ENCODE measurements at regions not wholly inside any gene's neighbourhood (a gene's known extent, or its start where the extent isn't known, plus 50 kb on each side); places are given as distances from the start of the nearest gene placed in this dataset.

DNA sequence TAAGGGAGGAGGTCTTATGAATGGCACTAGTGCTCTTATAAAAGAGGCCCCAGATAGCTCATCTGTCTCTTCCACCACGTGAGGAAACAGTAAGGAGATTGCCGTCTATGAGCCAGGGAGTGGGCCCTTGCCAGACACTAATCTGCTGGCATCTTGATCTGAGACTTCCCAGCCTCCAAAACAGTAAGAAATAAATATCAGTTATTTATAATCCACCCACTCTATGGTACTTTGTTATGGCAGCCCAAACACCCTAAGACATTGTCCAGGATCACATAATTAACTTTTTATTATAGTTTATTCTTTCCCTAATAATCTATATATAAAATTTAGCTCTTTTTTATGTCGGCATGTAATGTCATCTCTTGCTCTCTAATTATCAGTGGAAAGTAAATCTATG lies 144.0 kb upstream of the IRF2BP2 start:
- no peak for DNase-seq (ENCODE audit: low read depth)

GRCh38 chr1:234752927-234753326 lies 142.9 kb upstream of the IRF2BP2 start:
- no peak for DNase-seq (ENCODE audit: low read depth)

DNA sequence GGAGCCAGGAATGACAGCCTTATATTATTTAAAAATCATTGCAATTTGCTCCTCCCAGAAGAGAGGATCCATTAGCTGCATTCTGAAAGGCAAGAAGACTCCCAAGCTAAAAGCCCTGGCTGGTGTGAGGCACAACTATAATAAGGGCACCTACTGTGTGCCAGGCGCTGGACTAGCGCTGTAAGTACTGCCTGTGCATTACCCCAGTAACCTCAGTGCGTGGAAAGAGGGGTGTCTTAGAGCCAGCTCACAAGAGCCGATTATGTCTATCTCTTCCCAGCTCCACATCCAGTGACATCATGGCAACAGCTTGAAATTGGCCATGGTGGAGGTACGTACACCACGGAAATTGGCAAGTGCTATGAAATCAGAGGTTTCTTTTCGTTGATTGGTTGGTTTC lies 141.7 kb upstream of the IRF2BP2 start:
- no peak for DNase-seq (ENCODE audit: low read depth)

DNA sequence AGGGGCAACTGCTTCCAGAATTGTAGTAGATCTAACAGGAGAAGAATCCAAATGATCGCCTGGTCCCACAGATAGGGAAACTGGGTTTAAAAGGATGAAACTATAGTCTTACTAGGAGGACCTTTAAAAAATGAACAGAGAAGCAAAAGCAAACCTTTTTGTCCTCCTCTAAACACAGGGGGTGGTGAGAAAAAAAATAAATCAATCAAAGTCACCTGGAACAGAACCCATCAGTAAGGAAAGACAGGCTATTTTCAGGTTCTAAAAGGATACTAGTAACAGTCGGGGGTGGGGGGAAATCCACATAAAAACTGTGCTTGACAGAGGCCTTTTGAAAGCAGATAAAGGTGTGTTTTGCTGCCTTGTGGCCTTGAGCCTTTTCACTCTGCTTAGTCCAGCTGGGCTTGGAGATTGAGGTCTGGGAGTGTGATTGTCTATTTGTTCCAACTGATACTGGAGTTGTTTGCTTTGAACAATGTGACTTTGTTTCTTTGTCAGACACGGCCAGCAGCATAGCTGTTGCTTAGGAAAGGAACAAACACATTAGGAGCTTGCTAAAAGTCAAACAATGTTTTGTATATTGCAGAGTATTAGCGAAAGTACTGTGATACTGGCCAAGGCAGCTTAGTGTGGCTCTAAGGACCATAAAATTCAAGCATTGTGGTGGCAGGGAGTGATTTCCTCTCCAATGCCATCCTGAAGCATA lies 141.1 kb upstream of the IRF2BP2 start:
- no peak for DNase-seq (ENCODE audit: low read depth)

- no peak for DNase-seq (ENCODE audit: low read depth)
Observed at GRCh38 chr1:234748713-234749112, 138.7 kb upstream of the IRF2BP2 start.

DNA sequence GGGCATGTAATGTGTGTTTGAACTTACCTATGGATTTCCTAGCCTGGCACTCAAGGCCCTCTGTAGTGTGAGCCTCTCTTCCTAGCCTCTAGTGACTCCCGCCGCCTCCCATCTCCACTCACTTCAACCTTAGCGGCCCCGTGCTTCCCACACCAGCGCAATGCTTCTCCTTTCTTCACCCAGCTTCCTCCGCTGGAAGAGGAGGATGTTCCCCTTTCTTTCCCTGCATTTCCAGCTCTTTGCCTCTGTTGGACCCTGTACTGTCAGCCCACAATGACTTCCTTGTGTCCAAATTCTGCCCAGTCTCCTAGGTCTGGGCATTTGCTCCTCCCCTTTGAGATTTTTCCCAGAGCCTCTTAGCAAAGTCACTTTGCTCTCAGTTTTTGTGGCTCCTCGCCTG lies 138.1 kb upstream of the IRF2BP2 start:
- no peak for DNase-seq (ENCODE audit: low read depth)

DNA sequence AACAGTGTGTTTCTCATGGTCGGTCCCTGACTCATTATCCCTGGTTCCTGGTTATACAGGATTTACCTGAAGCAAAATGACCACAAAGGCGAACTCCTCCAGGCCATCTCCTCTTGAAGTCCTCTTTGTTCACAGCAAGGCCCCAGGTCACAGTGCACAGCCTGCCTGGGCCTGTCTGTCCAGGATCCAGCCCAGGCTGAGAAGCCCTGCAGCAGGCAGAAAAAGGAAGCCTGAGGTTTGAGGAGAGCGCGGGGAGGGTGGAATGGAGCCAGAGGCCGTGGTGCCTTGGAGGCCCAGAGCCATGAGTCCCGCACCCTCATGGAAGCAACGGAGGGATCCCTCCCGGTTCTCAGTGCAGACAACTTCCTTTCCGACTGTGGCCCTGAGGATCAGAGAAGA lies 136.8 kb upstream of the IRF2BP2 start:
- no peak for DNase-seq (ENCODE audit: low read depth)

GRCh38 chr1:234745844-234746797 lies 136.1 kb upstream of the IRF2BP2 start:
- no peak for DNase-seq (ENCODE audit: low read depth)

- DNase-seq (ENCODE audit: low read depth): no peak
Observed at GRCh38 chr1:234745276-234745675, 135.3 kb upstream of the IRF2BP2 start.

GRCh38 chr1:234743791-234744611 lies 134.0 kb upstream of the IRF2BP2 start:
- peak; percentile 28 for DNase-seq (ENCODE audit: low read depth)

DNA sequence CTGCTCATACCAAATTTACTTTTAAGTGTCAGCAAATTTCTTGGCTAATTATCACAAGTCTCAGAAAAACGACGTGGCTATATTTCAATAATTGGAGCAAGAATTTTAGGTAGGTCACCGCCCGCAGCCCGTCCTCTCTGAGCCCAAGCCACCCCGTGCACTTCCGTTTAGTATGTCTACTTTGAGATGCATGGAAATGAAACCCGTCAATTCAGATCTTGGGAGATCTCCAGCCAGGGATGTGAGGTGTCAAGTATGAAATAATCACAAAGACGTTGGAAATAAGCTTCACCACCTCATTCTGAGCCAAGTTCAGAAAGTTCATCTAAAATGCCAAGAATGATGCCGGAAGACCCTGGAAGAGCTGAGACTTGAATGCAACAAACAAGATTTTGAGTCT lies 132.6 kb upstream of the IRF2BP2 start:
- no peak for DNase-seq (ENCODE audit: low read depth)

GRCh38 chr1:234737967-234738314 lies 128.0 kb upstream of the IRF2BP2 start:
- no peak for DNase-seq (ENCODE audit: low read depth)

DNA sequence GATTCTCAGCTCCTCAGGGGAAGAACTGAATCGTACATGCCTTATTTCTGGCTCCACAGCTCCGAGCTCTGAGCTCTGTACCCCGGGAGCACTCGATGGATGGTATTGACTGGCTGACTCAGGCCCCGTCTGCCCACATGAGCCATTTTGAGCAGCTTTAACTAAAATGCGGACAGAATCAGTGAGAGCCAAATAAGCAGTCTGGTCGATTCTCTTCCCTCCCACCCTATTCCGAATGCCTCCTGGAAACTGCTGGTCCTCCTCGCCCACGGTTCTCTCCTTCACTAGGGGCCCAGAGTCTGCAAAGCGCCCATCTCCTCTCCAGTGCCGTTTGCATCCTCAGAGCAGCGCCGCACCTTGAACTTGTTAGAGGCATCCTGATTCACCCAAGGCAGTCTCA lies 125.9 kb upstream of the IRF2BP2 start:
- DNase-seq (ENCODE audit: low read depth): no peak

DNA sequence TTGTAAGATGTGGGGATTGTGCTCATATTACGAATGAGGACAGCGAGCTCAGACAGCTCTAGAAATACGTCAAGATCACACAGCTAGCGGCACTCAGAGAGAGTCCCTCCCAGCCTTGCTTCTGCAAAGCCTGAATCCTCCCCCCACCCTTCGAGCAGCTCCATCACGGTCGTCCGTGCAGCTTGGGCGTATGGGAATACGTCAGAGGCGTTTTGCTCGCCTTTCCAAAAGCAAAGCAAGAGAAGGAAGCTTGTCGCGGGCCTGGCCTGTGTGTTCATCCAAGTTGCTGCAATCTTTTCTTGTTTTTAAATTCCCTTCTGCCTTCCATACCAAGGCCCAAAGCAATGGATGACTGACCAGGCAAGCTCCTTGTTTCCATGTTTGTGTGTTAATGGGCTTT lies 125.5 kb upstream of the IRF2BP2 start:
- DNase-seq (ENCODE audit: low read depth): no peak

DNA sequence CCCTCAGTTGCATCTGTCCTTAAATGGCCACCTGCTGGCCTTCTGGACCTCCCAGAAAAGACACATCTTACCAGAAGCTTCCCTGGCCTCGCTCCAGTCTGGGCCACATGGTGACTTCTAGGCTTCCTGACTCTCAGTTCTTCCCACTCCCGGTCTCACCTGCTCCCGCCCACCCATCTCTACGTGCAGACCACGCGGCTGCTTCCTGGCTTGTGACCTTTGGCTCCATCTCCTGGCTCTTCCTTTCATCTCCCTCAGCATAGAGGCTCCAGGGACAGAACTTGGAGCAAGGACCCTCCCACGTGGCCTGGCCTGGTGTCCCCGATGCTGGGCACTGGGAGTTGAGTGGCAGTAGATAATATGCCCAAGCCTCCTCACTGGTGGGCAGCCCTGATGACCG lies 124.9 kb upstream of the IRF2BP2 start:
- DNase-seq (ENCODE audit: low read depth): no peak

DNA sequence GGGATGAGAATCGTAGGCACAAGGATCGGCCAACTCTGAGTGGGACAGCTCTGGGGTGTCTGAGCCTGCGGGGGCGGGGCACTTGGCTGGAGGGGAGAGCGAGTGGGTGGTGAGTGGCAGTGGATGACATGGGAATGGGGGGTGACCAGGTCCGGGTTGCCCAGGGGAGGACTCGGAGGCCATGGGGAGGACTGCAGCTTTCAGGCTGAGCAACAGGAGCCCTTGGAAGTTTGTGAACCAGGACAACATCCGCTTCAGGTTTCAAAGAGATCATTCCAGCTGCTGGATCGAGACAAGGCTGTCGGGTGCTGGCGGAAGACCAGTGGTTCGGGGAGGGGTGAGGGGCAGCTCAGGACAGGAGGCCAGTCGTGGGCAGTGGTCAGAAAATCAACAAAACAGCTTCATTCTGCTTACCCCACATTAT lies 124.4 kb upstream of the IRF2BP2 start:
- no peak for DNase-seq (ENCODE audit: low read depth)

DNA sequence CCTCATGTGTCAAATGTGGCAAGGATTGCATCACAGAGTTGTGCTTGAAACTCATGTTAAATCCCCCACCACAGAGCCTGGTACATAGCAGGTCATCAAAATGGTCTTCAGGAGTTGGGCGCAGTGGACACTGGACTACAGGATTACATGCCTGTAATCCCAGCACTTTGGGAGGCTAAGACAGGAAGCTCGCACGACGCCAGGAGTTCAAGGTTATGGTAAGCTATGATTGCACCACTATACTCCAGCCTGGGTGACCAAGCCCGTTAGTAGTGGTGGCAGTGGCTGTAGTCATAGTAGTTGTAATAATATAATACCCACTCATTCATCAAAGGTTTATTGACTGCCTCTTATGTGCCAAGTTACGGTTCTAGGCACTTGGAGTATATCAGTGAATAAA lies 123.4 kb upstream of the IRF2BP2 start:
- DNase-seq (ENCODE audit: low read depth): no peak

- DNase-seq (ENCODE audit: low read depth): no peak
Observed at GRCh38 chr1:234732671-234733390, 122.9 kb upstream of the IRF2BP2 start.

DNA sequence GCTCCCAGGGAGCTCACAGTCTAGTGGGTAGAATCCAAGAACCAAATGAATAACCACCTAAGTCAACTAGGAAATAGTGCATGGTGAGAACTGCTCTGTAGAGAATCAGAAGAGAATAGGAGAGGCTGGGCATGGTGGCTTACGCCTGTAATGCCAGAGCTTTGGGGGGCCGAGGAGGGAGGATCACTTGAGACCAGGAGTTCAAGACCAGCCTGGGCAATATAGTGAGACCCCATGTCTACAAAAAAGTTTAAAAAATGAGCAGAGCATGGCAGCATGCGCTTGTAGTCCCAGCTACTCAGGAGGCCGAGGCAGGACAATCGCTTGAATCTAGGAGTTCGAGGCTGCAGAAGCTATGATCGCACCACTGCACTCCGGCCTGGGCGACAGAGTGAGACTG lies 122.3 kb upstream of the IRF2BP2 start:
- DNase-seq (ENCODE audit: low read depth): no peak

DNA sequence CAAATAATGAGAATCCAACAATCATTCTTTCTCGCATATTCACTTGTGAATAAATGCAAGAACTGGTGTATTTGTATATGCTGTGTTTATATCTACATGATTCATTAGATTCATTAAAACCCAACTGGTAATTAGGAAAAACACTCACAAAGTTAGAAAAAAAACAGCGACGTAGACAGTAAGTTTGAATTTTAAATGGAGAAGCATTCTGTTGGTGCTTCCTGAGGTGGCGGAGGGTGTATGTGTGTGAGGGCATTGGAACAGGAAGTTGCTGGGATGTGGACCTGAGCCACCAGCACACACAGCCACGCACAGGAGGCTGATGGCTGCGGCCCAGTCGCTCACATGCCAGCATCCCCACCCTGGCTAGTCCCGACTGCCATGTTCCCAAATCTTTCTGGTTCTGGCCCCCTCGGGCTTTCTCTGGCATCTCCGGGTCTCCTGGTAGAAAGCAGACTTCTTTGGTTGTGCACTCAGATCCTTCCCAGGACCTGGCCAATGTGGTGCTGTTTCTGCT lies 121.6 kb upstream of the IRF2BP2 start:
- DNase-seq (ENCODE audit: low read depth): no peak

- no peak for DNase-seq (ENCODE audit: low read depth)
Observed at GRCh38 chr1:234730770-234731568, 121.0 kb upstream of the IRF2BP2 start.

Data from fibroblast of the conjunctiva (primary cell).